ENCODE measurements at regions not wholly inside any gene's neighbourhood (a gene's known extent, or its start where the extent isn't known, plus 50 kb on each side); places are given as distances from the start of the nearest gene placed in this dataset.
"Not testable (repeated sequence)": the region's sequence is repeated elsewhere in the genome, so short reads cannot be mapped to it uniquely, and the experiment has no call there.

DNA sequence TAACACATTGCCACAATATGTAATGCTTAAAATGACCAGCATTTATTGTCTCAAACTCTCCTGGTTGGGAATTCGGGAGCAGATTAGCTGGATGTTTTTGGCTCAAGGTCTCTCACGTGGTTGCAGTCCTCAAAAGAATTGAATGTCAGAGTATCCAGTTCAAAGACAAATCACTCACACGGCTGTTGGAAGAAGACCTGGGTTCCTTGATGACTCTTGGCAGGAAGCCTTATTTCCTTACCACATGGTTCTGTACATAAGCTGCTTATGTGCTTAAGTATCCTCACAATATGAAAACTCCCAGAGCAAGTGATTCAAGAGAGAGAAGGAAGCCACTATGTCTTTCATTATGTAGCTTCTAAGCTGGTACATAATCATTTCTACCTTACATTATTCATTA is 230.3 kb upstream of the PTPRD start:
- DNase-seq = no peak

DNA sequence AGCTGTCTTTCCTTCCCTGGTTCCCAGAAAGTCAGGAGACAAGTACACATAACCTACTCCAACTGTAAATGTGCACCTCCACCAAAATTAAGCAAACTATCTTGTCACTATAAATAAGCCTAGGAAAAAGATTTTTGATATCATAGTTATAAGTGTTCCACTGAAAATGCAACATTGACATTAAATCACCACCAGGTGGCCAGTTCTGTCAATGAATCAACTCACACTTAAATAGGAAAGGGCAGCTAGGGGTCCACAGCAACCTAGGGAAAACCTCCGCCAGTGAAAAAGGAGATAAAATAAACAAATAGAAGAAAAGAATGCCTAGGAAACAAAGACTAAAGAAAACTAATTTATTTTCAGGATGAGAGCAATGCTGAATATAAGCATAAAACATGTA is 243.0 kb upstream of the PTPRD start:
- peak; percentile 4 for DNase-seq

GRCh38 chr9:10858817-10859216 is 246.0 kb upstream of the PTPRD start:
- DNase-seq = no peak

DNA sequence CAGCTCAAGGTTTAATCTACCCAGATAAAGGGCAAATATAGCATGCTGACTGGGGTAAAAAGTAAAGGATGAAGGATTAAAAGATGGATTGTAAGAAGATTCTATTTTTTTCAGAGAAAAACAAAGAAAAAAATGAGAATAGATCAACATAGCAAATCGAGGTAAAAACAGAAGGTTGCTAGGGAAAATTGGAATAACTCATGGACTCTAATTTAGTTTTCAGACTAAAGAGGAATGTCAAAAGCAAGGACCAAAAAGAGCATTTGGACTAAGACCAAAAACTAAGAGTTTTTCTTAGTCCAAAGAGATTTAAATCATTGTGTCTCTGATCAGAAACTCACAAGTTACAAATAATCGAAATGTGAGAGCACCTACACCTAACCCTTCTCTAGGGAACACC is 250.7 kb upstream of the PTPRD start:
- DNase-seq = no peak

- DNase-seq = no peak
Observed at GRCh38 chr9:10867194-10867593, 254.4 kb upstream of the PTPRD start.

- DNase-seq = no peak
Observed at GRCh38 chr9:10869687-10870086, 256.9 kb upstream of the PTPRD start.

- DNase-seq = no peak
Observed at GRCh38 chr9:10873999-10874398, 261.2 kb upstream of the PTPRD start.

DNA sequence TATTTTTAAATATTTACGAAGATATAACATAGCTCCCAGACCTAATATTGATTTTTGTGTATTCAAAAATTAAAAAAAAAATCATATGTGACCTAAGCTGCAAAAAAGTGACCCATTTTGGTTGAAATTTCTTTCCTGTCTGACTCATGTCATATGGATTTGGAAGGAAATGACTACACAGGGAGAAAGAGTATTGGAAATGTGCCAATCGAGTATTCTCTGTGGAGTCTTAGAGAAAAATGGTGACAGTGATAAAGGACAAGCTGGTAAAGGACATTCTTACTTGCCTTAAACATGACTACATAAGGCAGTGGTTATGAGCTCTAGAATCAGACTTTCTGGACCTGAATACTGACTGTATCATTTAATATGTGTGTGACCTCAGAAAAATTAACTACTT is 262.9 kb upstream of the PTPRD start:
- no peak for DNase-seq

- DNase-seq = no peak
Observed at GRCh38 chr9:10876333-10876732, 263.5 kb upstream of the PTPRD start.

- not testable (repeated sequence) for DNase-seq
Observed at GRCh38 chr9:10890266-10890665, 277.5 kb upstream of the PTPRD start.

GRCh38 chr9:10899509-10899908 is 286.7 kb upstream of the PTPRD start:
- DNase-seq = no peak

GRCh38 chr9:10903969-10904368 is 291.2 kb upstream of the PTPRD start:
- no peak for DNase-seq

- no peak for DNase-seq
Observed at GRCh38 chr9:10910779-10911178, 298.0 kb upstream of the PTPRD start.

- no peak for DNase-seq
Observed at GRCh38 chr9:10911373-10911772, 298.6 kb upstream of the PTPRD start.

DNA sequence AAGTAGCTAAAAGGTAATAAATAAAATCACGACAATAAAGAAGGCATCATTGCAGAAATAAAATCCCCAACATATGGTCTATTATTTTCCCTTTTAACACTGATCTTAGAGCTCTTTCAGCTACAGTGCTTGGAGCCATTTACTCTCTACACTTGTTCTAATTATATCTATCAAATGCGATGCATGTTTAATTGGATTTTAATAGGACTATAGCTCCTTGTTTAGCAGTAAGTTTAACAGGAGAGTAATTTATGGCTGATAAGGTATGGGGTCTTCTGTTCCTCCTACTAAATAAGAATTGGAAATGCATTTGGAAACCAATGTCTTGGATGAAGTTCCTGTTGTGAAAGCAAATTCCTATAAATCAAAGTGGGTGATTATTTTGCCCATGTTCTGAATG is 304.2 kb upstream of the PTPRD start:
- DNase-seq = no peak

- no peak for DNase-seq
Observed at GRCh38 chr9:10921671-10922070, 308.9 kb upstream of the PTPRD start.

DNA sequence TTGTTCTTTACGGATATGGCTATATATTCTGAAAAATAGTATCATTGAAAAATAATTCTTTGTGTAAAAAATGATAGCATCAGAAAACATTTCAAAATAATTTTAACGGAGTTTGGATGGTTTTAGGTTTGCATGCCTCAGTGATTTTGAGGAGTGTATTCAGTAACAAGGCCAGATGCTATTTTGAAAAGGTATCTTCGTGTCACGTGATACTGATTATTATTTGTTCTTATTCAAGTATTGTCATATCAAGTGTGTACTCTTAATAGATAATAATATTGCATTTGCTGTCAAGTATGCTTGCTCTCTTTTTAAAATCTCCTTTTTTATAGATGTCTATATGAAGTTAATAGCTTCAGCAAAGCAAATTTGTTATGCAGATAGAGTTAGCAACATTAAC is 313.1 kb upstream of the PTPRD start:
- DNase-seq = no peak

DNA sequence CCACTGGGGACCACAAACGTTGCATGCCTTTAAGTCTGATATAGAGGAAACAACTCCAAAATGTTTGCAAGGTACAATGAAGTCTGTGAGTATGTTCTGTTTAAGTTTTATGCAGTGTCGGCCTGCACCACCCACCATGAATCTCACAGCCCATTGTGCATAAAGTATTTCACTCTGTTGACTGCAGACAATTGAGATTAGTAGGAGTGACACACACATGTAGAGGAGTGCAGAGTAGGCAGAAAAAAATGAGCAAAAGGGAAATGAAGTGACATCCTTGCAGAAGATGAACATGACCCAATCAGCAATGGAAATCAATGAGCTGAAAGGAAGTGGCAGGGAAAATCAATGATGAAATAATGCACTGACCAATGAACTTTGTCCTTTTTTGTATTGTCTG is 315.6 kb upstream of the PTPRD start:
- no peak for DNase-seq

DNA sequence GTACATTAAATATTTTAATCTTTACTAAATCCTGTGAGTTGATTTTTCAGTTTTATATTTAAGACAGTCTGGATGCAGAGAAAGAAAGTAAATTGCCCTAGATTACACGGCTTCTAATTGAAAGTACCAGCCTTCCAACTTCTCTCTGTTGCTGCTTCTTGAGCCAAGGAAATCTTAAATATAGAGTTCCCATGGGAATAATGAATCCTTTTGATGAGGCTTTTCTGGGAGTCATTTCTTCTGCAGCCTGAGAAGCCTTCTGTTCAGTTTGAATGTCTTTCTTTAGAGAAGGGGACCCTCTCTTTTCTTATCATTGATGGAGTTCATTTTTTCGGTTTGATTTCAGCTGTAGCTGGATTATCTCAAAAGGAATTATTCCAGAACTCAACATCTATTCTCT is 317.3 kb upstream of the PTPRD start:
- DNase-seq = no peak

DNA sequence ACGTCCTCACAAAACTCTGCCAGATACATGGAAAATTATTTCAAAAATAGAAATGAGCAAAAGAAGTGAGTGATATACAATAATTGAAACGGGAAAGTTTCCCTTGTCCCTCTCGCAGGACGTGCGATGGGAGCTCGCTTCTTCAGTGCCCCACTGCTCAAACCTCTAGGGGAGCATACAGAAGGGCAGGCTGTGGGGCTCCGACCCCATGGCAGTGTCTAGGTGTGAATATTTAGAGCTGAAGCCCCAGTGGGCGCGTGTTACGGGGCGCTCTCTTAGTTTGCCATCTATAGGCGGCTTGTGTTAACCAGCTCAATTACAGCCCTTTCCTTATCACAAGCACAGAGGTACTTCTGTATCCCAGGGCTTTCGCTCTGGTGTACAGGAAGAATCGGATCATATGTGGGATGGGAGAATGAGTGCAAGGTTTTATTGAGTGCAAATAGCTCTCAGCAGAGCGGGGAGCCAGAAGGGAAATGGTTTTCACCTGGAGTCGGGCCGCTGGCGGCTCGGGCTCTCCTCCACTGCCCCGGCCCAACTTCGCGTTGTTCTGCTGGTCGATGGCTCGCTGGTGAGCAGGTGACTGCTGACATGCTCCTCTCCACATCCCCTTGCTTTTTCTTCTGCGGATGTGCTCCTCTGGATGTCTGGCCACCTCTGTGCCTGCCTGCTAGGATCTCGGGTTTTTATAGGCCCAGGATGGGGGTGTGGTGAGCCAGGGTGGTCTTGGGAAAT is 334.0 kb upstream of the PTPRD start:
- no peak for DNase-seq

- DNase-seq = no peak
Observed at GRCh38 chr9:10957878-10958277, 345.1 kb upstream of the PTPRD start.

DNA sequence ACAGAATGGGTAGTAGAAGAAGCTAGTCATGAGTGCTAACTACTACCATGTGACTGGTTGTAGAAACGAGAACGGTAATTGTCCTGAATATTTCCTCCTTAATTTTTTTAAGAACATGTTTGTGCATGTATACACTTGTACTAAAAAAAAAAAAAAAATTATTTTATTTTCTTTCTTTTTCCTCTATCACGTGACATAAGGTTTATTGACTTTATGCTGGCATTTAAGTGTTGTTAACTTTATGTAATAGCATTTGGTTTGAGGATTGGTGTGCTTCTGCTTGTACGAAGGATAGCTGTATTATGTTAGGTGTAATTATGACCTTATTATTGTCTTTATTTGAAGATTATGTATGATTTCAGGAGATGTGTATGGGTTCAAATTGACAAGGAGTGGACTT is 349.1 kb upstream of the PTPRD start:
- no peak for DNase-seq

GRCh38 chr9:10983251-10983650 is 370.4 kb upstream of the PTPRD start:
- no peak for DNase-seq

DNA sequence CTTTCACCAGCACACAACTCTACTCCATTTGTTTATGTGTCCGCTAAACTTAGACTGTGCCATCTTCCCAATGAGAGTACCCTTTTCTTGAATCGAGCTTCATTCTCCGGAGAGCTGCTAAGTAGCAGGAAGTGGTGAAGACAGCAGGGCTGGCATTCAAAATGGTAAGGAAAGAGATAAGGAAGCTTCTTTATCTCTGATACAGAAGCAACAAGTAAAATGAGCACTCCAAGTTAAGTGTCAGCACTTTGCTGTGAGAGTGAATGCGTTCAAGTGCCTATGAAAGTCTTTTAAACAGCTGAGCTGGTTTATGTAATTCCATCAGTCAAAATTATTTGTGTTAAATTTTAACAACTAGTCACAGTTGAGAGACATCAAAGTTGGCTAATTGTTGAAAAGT is 386.8 kb upstream of the PTPRD start:
- DNase-seq = no peak

GRCh38 chr9:11001546-11001945 is 388.7 kb upstream of the PTPRD start:
- no peak for DNase-seq

GRCh38 chr9:11002705-11003104 is 389.9 kb upstream of the PTPRD start:
- no peak for DNase-seq

Measured in NCI-H1694 (cell line).